SK-N-SH treated with all-trans-retinoic acid at 6 μM for 48 hours (cell line): ENCODE measurements at regions not wholly inside any gene's neighbourhood (a gene's known extent, or its start where the extent isn't known, plus 50 kb on each side); places are given as distances from the start of the nearest gene placed in this dataset.

Source experiments
- ARNTL ChIP-seq: fragments of 450-650 bp; formaldehyde crosslinking; IDR thresholded peaks from 2 replicates; pipeline ENCODE4 v1.5.0; 2020; ENCODE audit warnings: low read depth, mild to moderate bottlenecking, moderate library complexity, borderline replicate concordance
- BACH2 ChIP-seq: fragments of 250-450 bp; sonication (Bioruptor Pico); IDR thresholded peaks from 2 replicates; pipeline ENCODE4 v1.9.0; 2021; ENCODE audit warnings: mild to moderate bottlenecking, borderline replicate concordance
- GLIS3 ChIP-seq: fragments of 250-450 bp; sonication (Bioruptor Pico); IDR thresholded peaks from 2 replicates; pipeline ENCODE4 v1.5.0; 2020; ENCODE audit warnings: mild to moderate bottlenecking, moderate library complexity
- OSR1 ChIP-seq: fragments of 250-450 bp; sonication (Bioruptor Pico); IDR thresholded peaks from 2 replicates; pipeline ENCODE4 v1.8.0; 2022; ENCODE audit warnings: moderate library complexity, mild to moderate bottlenecking, inconsistent platforms
- RARB ChIP-seq: fragments of 250-450 bp; sonication (Bioruptor Pico); IDR thresholded peaks from 2 replicates; pipeline ENCODE4 v1.8.0; 2021; ENCODE audit warnings: mild to moderate bottlenecking, moderate library complexity
- TCF4 ChIP-seq: fragments of 250-450 bp; sonication (Bioruptor Pico); IDR thresholded peaks from 2 replicates; pipeline ENCODE4 v1.8.0; 2021; ENCODE audit warnings: mild to moderate bottlenecking, moderate library complexity, borderline replicate concordance
- ZC3H10 ChIP-seq: fragments of 250-450 bp; sonication (Bioruptor Pico); IDR thresholded peaks from 2 replicates; pipeline ENCODE4 v1.5.1; 2021; ENCODE audit warnings: mild to moderate bottlenecking, moderate library complexity
- ZNF70 ChIP-seq: fragments of 450-650 bp; formaldehyde crosslinking; IDR thresholded peaks from 2 replicates; pipeline ENCODE4 v1.5.0; 2020; ENCODE audit warnings: mild to moderate bottlenecking, moderate library complexity
- ZNF8 ChIP-seq: fragments of 450-650 bp; formaldehyde crosslinking; IDR thresholded peaks from 2 replicates; pipeline ENCODE4 v1.5.0; 2020; ENCODE audit warnings: mild to moderate bottlenecking, moderate library complexity
- TF ChIP-seq, protein P1 (sequence below): fragments of 250-450 bp; sonication (Bioruptor Pico); IDR thresholded peaks from 2 replicates; pipeline ENCODE4 v1.8.0; 2020; ENCODE audit warnings: mild to moderate bottlenecking, moderate library complexity, borderline replicate concordance

DNA sequence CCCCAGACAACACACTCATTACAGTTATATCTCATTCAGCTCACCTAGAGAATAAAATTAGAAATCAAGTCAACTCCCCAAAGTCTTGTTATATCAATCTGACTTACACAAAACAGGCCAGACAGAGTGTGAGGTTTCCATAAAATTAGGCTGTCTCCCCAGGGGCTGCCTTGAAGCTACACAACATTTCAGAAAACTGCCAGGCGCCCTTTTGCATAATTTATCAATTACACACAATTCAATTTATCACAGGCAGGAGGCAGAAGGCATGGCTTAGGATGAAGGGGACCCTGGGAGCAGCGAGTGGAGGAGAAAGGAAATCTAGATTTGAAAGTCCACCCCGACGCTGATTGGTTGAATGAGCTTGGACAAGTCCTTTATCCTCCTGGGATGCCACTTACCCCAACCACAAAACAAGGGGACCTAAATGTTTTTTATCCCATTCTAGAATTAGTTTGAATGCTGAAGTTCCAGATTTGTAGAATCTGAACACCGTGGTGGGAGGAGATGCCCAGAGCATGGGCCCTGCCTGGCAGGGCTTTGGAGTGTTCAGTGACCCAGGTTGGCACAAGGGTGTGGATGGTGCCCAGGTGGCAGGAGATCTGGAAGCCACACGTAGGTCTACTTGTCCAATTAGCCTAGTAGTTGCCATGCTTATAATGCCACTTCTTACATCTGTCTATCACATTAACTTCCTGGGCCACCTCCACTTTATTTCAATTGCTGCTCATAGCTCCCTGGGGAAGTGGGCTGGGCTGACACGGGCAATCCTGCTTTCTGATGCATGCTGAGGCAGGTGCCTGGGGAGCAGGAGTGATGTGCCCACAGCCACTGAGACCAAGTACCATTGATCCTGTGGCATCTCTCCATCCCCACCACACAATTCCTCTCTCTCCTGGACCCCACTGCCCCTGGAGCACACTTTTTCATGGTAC, 119.8 kb upstream of the TLE3 start:
- TF ChIP-seq ZC3H10 (CRISPR knock-in tag) (no peak), BACH2 (no peak), GLIS3 (no peak), ARNTL (CRISPR knock-in tag) (no peak), OSR1 (CRISPR knock-in tag) (no peak), ZNF8 (CRISPR knock-in tag) (no peak), RARB (CRISPR knock-in tag) (no peak), TCF4 (CRISPR knock-in tag) (no peak), ZNF70 (no peak)
- TF ChIP-seq, protein P1, sequence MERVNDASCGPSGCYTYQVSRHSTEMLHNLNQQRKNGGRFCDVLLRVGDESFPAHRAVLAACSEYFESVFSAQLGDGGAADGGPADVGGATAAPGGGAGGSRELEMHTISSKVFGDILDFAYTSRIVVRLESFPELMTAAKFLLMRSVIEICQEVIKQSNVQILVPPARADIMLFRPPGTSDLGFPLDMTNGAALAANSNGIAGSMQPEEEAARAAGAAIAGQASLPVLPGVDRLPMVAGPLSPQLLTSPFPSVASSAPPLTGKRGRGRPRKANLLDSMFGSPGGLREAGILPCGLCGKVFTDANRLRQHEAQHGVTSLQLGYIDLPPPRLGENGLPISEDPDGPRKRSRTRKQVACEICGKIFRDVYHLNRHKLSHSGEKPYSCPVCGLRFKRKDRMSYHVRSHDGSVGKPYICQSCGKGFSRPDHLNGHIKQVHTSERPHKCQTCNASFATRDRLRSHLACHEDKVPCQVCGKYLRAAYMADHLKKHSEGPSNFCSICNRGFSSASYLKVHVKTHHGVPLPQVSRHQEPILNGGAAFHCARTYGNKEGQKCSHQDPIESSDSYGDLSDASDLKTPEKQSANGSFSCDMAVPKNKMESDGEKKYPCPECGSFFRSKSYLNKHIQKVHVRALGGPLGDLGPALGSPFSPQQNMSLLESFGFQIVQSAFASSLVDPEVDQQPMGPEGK: no peak
